PC-3 (cell line): ENCODE measurements at regions not wholly inside any gene's neighbourhood (a gene's known extent, or its start where the extent isn't known, plus 50 kb on each side); places are given as distances from the start of the nearest gene placed in this dataset.

Source experiments
- ATAC-seq: fragments of 200-7000 bp; cut with Tn5 transposase; 2 replicates; pipeline ENCODE4 v1.9.1; 2020; ENCODE audit warnings: mild to moderate bottlenecking, moderate library complexity
- BruUV-seq: library from RNA; stranded (reverse); fragments of 400-500 nt; replicated peaks from 2 replicates; lab custom pipeline; 2021; lab: Mats Ljungman, UMichigan
- CTCF ChIA-PET: fragments of 300-600 bp; sonication (Branson Sonifier 250); formaldehyde crosslinking; loops from one replicate; lab custom pipeline; 2022; ENCODE audit warnings: antibody characterized with exemption; lab: Charles Lee
- POLR2A ChIA-PET: fragments of 300-600 bp; sonication (Branson Sonifier 250); formaldehyde crosslinking; loops from one replicate; lab custom pipeline; 2022; ENCODE audit warnings: antibody characterized with exemption; ENCODE audit not compliant: unreplicated experiment; lab: Charles Lee
- DNase-seq: peaks from one replicate; pipeline ENCODE4 v3.0.0-alpha.2; 2015
- H2AFZ ChIP-seq: fragments of 300-600 bp; sonication (generic); 2 replicates; pipeline ENCODE4 v1.6.0; 2016; ENCODE audit warnings: antibody characterized with exemption, low read length
- H3F3A ChIP-seq: fragments of 300-600 bp; sonication (generic); one replicate; pipeline ENCODE4 v1.6.0; 2017; ENCODE audit warnings: antibody characterized with exemption, low read length, control low read depth, mild to moderate bottlenecking; ENCODE audit not compliant: unreplicated experiment
- H3K27ac ChIP-seq: fragments of 300-600 bp; sonication (generic); 2 replicates; pipeline ENCODE4 v1.5.1; 2016; ENCODE audit warnings: mild to moderate bottlenecking, low read length
- H3K27me3 ChIP-seq: fragments of 300-600 bp; sonication (generic); 2 replicates; pipeline ENCODE4 v1.6.1; 2016; ENCODE audit warnings: low read length, mixed read lengths
- H3K36me3 ChIP-seq: fragments of 300-600 bp; sonication (generic); 2 replicates; pipeline ENCODE4 v1.6.1; 2016; ENCODE audit warnings: low read depth, mixed run types, low read length, mixed read lengths
- H3K4me1 ChIP-seq: fragments of 300-600 bp; sonication (generic); 2 replicates; pipeline ENCODE4 v1.5.1; 2016; ENCODE audit warnings: low read length; ENCODE audit not compliant: insufficient read depth
- H3K4me2 ChIP-seq: fragments of 300-600 bp; sonication (generic); 2 replicates; pipeline ENCODE4 v1.6.0; 2016; ENCODE audit warnings: low read length
- H3K4me3 ChIP-seq: fragments of 300-600 bp; sonication (generic); 2 replicates; pipeline ENCODE4 v1.5.1; 2016; ENCODE audit warnings: mild to moderate bottlenecking, low read length, mixed read lengths
- H3K79me2 ChIP-seq: fragments of 300-600 bp; sonication (generic); 2 replicates; pipeline ENCODE4 v1.6.1; 2017; ENCODE audit warnings: low read length, mixed read lengths
- H3K9ac ChIP-seq: fragments of 300-600 bp; sonication (generic); 2 replicates; pipeline ENCODE4 v1.6.0; 2016; ENCODE audit warnings: mild to moderate bottlenecking, low read length
- H3K9me2 ChIP-seq: fragments of 300-600 bp; sonication (generic); replicated peaks from 2 replicates; pipeline ENCODE4 v1.6.1; 2016; ENCODE audit warnings: mixed run types, low read length, mixed read lengths
- H3K9me3 ChIP-seq: fragments of 300-600 bp; sonication (generic); 2 replicates; pipeline ENCODE4 v1.6.1; 2016; ENCODE audit warnings: low read length, mixed read lengths
- H4K20me1 ChIP-seq: fragments of 300-600 bp; sonication (generic); 2 replicates; pipeline ENCODE4 v1.6.1; 2016; ENCODE audit warnings: low read length, mixed read lengths
- CTCF ChIP-seq: fragments of 300-600 bp; sonication (generic); conservative IDR thresholded peaks from 2 replicates; pipeline ENCODE4 v1.5.1; 2017; ENCODE audit warnings: antibody characterized with exemption, low read depth, mild to moderate bottlenecking, low read length
- EZH2 ChIP-seq: fragments of 300-600 bp; sonication (generic); IDR thresholded peaks from one replicate; pipeline ENCODE4 v1.6.1; 2017; ENCODE audit warnings: antibody characterized with exemption, mild to moderate bottlenecking, low read length; ENCODE audit not compliant: unreplicated experiment
- EZH2phosphoT487 ChIP-seq: fragments of 300-600 bp; sonication (generic); IDR thresholded peaks from 2 replicates; pipeline ENCODE4 v1.6.1; 2018; ENCODE audit warnings: mild to moderate bottlenecking, antibody characterized with exemption, low read length, borderline replicate concordance
- intact Hi-C: fragments of 100-400 bp; cut with micrococcal nuclease; formaldehyde crosslinking; loops from 2 replicates; pipeline ENCODE4 v1.9.0; 2023

DNA sequence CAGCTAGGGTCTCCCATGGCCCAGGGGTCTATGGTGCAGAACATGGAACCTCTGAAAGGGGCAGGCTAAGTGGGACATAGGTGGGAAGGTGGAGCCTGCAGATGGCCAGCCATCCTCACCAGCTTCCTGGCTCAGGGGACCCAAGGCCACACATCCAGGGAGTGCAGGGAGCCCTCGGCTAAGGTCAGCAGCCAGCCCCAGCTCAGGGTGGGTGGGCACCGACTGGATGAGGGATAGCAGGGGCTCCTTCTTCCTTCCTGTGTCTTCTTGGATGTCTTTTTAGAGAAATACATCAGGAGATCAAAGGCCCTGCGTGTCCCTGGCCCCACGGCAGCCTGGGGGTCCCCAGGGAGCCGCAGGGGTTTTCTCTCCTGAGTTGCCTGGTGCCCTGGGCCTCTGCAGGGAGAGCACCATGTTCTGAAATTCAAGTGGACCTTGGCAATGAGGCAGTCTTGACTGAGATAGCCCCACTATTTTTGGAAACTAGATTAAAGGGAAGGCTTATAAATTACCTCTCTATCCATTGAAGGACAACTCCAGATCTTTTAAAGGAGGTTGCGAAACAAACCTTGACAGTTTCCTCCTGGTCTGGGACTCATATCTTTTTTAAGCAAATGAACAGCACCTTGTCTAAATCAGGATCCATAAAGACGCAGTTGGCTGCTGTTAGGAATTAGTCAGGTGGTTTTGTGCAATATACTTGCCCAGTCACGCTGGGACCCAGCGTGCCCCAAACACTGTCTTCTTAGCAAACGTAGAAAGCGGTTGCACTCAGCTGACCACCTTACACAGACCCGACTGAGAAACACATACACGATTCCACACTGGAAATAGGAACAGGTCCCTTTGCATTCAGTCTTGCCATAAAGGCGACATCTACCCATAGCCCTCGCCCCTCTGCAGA lies 242.3 kb downstream of the TOMM20 start:
- Histone ChIP-seq H3K27ac (no peak overlapping the region), H3K9ac (no peak overlapping the region), H3K4me2 (no peak overlapping the region), H3K27me3 (no peaks in the 10 kb centered on the region), H3K4me1 (peaks cover 13% of the 10 kb centered on the region), H3K4me3 (no peak overlapping the region), H3K36me3 (no peaks in the 10 kb centered on the region), H3K79me2 (no peaks in the 10 kb centered on the region), H3K9me2 (no peaks in the 10 kb centered on the region), H4K20me1 (no peaks in the 10 kb centered on the region), H2AFZ (no peak overlapping the region), H3K9me3 (no peaks in the 10 kb centered on the region), H3F3A (no peaks in the 10 kb centered on the region)
- ChIA-PET POLR2A (no interaction called here), CTCF (no interaction called here)
- intact Hi-C loops = no loop called here
- TF ChIP-seq EZH2phosphoT487 = no peak
- TF ChIP-seq EZH2 = no peak
- no peak for TF ChIP-seq CTCF
- ATAC-seq (no peak), DNase-seq (no peak)
- no TSS peak for BruUV-seq

DNA sequence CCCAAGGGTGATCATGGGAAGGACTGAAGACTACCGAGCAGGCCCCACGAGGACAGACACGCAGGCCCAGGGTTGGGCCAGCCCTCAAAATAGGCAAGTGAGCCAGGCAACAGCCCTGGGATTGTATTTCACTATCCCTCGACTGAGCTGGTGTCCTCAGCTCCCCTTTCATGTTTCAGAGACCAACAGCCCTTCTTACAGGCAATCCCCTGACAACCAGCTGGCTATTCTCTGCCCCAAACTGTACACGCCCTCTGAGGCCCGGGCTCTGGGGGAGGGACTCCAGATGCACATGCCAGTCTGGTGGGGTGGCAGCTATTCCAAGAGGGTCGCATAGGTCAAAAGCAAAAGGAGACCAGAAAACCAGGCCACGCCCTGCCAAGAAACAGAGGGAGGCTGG lies 243.0 kb downstream of the TOMM20 start:
- no peak overlapping the region for H3K9ac ChIP-seq
- H3K4me3 ChIP-seq = no peak overlapping the region
- no peaks in the 10 kb centered on the region for H3K9me3 ChIP-seq
- no peak overlapping the region for H3K4me2 ChIP-seq
- no peaks in the 10 kb centered on the region for H4K20me1 ChIP-seq
- ATAC-seq (no peak), DNase-seq (no peak)
- no peak overlapping the region for H2AFZ ChIP-seq
- no TSS peak for BruUV-seq
- no peaks in the 10 kb centered on the region for H3K36me3 ChIP-seq
- POLR2A ChIA-PET = no interaction called here
- TF ChIP-seq EZH2 (no peak), EZH2phosphoT487 (no peak), CTCF (no peak)
- peaks cover 8% of the 10 kb centered on the region; the same call in 1 of the 2 replicates for H3K4me1 ChIP-seq
- CTCF ChIA-PET = no interaction called here
- H3K27ac ChIP-seq = no peak overlapping the region
- intact Hi-C loops = no loop called here
- no peaks in the 10 kb centered on the region for H3K79me2 ChIP-seq
- no peaks in the 10 kb centered on the region for H3F3A ChIP-seq
- no peaks in the 10 kb centered on the region for H3K27me3 ChIP-seq
- H3K9me2 ChIP-seq = no peaks in the 10 kb centered on the region

DNA sequence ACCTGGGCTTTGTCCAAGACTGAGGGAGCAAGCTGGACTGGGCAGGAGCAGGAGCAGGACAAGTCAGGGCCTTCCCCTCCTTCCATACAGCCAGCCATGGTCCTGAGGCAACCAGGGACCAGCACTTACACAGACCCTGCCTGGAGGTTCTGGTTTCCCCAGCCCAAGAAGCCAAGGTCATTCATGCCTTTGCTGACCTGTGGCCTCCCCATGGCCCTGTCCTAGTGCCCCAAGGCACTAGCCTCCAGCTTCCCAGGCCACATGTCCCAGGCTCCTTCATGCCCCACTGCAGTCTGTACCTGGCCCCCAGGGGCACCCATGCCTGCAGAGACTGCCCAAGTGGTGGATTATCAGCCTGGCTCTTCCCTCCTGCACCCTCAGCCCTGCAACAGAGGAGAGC lies 243.9 kb downstream of the TOMM20 start:
- ChIA-PET POLR2A (no interaction called here), CTCF (no interaction called here)
- intact Hi-C loops = no loop called here
- H3K9ac ChIP-seq = no peak overlapping the region
- no peaks in the 10 kb centered on the region for H3K79me2 ChIP-seq
- H3K4me2 ChIP-seq = no peak overlapping the region
- H3K27me3 ChIP-seq = no peaks in the 10 kb centered on the region
- BruUV-seq = no TSS peak
- DNase-seq = no peak
- ATAC-seq = no peak
- no peak overlapping the region for H3K4me3 ChIP-seq
- H3K27ac ChIP-seq = no peak overlapping the region
- no peaks in the 10 kb centered on the region for H4K20me1 ChIP-seq
- no peaks in the 10 kb centered on the region for H3K36me3 ChIP-seq
- no peaks in the 10 kb centered on the region for H3F3A ChIP-seq
- peaks cover 5% of the 10 kb centered on the region; the same call in 1 of the 2 replicates for H3K4me1 ChIP-seq
- H3K9me3 ChIP-seq = no peaks in the 10 kb centered on the region
- no peak for TF ChIP-seq EZH2phosphoT487
- no peak for TF ChIP-seq EZH2
- TF ChIP-seq CTCF = no peak
- H3K9me2 ChIP-seq = no peaks in the 10 kb centered on the region
- no peak overlapping the region for H2AFZ ChIP-seq
